H9 (cell line): ENCODE measurements at regions not wholly inside any gene's neighbourhood (a gene's known extent, or its start where the extent isn't known, plus 50 kb on each side); places are given as distances from the start of the nearest gene placed in this dataset.

Source experiments
- DNase-seq: peaks from one replicate; pipeline ENCODE4 v3.0.0-alpha.2; 2017
- H2AFZ ChIP-seq: one replicate; pipeline ENCODE4 v1.6.1; 2013; ENCODE audit warnings: mild to moderate bottlenecking, low read length, control low read depth, moderate library complexity
- H2AK5ac ChIP-seq: 2 replicates; pipeline ENCODE4 v1.6.1; 2013; ENCODE audit warnings: low read length, control low read depth, mixed read lengths; ENCODE audit not compliant: insufficient read length
- H2BK120ac ChIP-seq: one replicate; pipeline ENCODE4 v1.6.1; 2013; ENCODE audit warnings: low read depth, mild to moderate bottlenecking, low read length, control low read depth, inconsistent platforms; ENCODE audit not compliant: poor library complexity, severe bottlenecking
- H2BK12ac ChIP-seq: 2 replicates; pipeline ENCODE4 v1.6.1; 2013; ENCODE audit warnings: low read length, control low read depth, mixed read lengths, low read depth; ENCODE audit not compliant: insufficient read length
- H2BK15ac ChIP-seq: 2 replicates; pipeline ENCODE4 v1.6.1; 2013; ENCODE audit warnings: low read depth, low read length, control low read depth
- H2BK20ac ChIP-seq: one replicate; pipeline ENCODE4 v1.6.1; 2013; ENCODE audit warnings: low read depth, mild to moderate bottlenecking, low read length, control low read depth, inconsistent platforms; ENCODE audit not compliant: poor library complexity, severe bottlenecking
- H2BK5ac ChIP-seq: 2 replicates; pipeline ENCODE4 v1.6.1; 2013; ENCODE audit warnings: low read length, control low read depth, mixed read lengths; ENCODE audit not compliant: insufficient read length
- H3K14ac ChIP-seq: 2 replicates; pipeline ENCODE4 v1.6.1; 2013; ENCODE audit warnings: low read length, control low read depth; ENCODE audit not compliant: insufficient read depth
- H3K18ac ChIP-seq: 2 replicates; pipeline ENCODE4 v1.6.1; 2013; ENCODE audit warnings: low read depth, mild to moderate bottlenecking, mixed read lengths, low read length, control low read depth; ENCODE audit not compliant: insufficient read length
- H3K23ac ChIP-seq: 2 replicates; pipeline ENCODE4 v1.6.1; 2013; ENCODE audit warnings: low read length, control low read depth, mixed read lengths, low read depth; ENCODE audit not compliant: insufficient read length
- H3K23me2 ChIP-seq: 2 replicates; pipeline ENCODE4 v1.6.1; 2013; ENCODE audit warnings: low read depth, mild to moderate bottlenecking, mixed read lengths, low read length, control low read depth; ENCODE audit not compliant: insufficient read length, poor library complexity, severe bottlenecking
- H3K27ac ChIP-seq: 2 replicates; pipeline ENCODE4 v1.5.1; 2013; ENCODE audit warnings: low read length, control low read depth, mixed read lengths, low read depth; ENCODE audit not compliant: insufficient read length
- H3K27me3 ChIP-seq: 2 replicates; pipeline ENCODE4 v1.6.1; 2013; ENCODE audit warnings: low read length, control low read depth, inconsistent platforms; ENCODE audit not compliant: insufficient read depth
- H3K4ac ChIP-seq: 2 replicates; pipeline ENCODE4 v1.6.1; 2013; ENCODE audit warnings: low read depth, mild to moderate bottlenecking, control low read depth, inconsistent platforms, low read length, moderate library complexity
- H3K4me1 ChIP-seq: 2 replicates; pipeline ENCODE4 v1.6.1; 2013; ENCODE audit warnings: low read length, control low read depth, inconsistent platforms; ENCODE audit not compliant: insufficient read depth
- H3K4me2 ChIP-seq: 2 replicates; pipeline ENCODE4 v1.6.1; 2013; ENCODE audit warnings: low read length, control low read depth, mixed read lengths; ENCODE audit not compliant: insufficient read length, insufficient read depth
- H3K56ac ChIP-seq: 2 replicates; pipeline ENCODE4 v1.6.1; 2013; ENCODE audit warnings: low read depth, mild to moderate bottlenecking, mixed read lengths, low read length, control low read depth; ENCODE audit not compliant: insufficient read length
- H3K79me1 ChIP-seq: 2 replicates; pipeline ENCODE4 v1.6.1; 2013; ENCODE audit warnings: low read depth, mild to moderate bottlenecking, moderate library complexity, low read length, control low read depth, inconsistent platforms; ENCODE audit not compliant: insufficient read depth, poor library complexity, severe bottlenecking
- H3K79me2 ChIP-seq: 2 replicates; pipeline ENCODE4 v1.6.1; 2013; ENCODE audit warnings: low read length, control low read depth, inconsistent platforms; ENCODE audit not compliant: insufficient read depth
- H3K9ac ChIP-seq: 2 replicates; pipeline ENCODE4 v1.6.1; 2013; ENCODE audit warnings: low read length, control low read depth, mixed read lengths; ENCODE audit not compliant: insufficient read length; ENCODE audit errors: extremely low read depth
- H3K9me3 ChIP-seq: one replicate; pipeline ENCODE4 v1.6.1; 2013; ENCODE audit warnings: low read depth, low read length, inconsistent platforms; ENCODE audit not compliant: control insufficient read depth
- H3T11ph ChIP-seq: one replicate; pipeline ENCODE4 v1.6.1; 2013; ENCODE audit warnings: mild to moderate bottlenecking, low read length, control low read depth, inconsistent platforms
- H4K20me1 ChIP-seq: one replicate; pipeline ENCODE4 v1.6.1; 2013; ENCODE audit not compliant: control insufficient read depth, insufficient read length, insufficient read depth
- H4K5ac ChIP-seq: 2 replicates; pipeline ENCODE4 v1.6.1; 2013; ENCODE audit warnings: low read depth, mild to moderate bottlenecking, mixed read lengths, low read length, control low read depth; ENCODE audit not compliant: insufficient read length
- H4K8ac ChIP-seq: replicated peaks from 2 replicates; pipeline ENCODE4 v1.6.1; 2013; ENCODE audit warnings: low read length, control low read depth, mixed read lengths, low read depth; ENCODE audit not compliant: insufficient read length
- H4K91ac ChIP-seq: 2 replicates; pipeline ENCODE4 v1.6.1; 2013; ENCODE audit warnings: low read depth, mild to moderate bottlenecking, moderate library complexity, mixed read lengths, low read length, control low read depth; ENCODE audit not compliant: insufficient read length
- H3K27ac Mint-ChIP-seq, 3 experiments: 2 replicates in 2 of 3; 3 replicates in 1 of 3; pipeline ENCODE4 v1.8.0; 2020 to 2021; ENCODE audit warnings: mixed read lengths in 3 of 3, mild to moderate bottlenecking in 1 of 3, moderate library complexity in 1 of 3
- H3K27me3 Mint-ChIP-seq: 2 replicates; pipeline ENCODE4 v1.8.0; 2021; ENCODE audit warnings: low read depth, mild to moderate bottlenecking, moderate library complexity, mixed read lengths
- H3K36me3 Mint-ChIP-seq, 3 experiments: 2 replicates in 2 of 3; 3 replicates in 1 of 3; pipeline ENCODE4 v1.8.0; 2020 to 2021; ENCODE audit warnings: low read depth in 3 of 3, mixed read lengths in 3 of 3; ENCODE audit not compliant: insufficient read depth in 1 of 3
- H3K4me1 Mint-ChIP-seq, 2 experiments: 2 replicates each; pipeline ENCODE4 v1.8.0; 2020; ENCODE audit warnings: mixed read lengths in 2 of 2
- H3K4me3 Mint-ChIP-seq, 2 experiments: 2 replicates in 1 of 2; 3 replicates in 1 of 2; pipeline ENCODE4 v1.8.0; 2020 to 2021; ENCODE audit warnings: mild to moderate bottlenecking in 2 of 2, mixed read lengths in 2 of 2, moderate library complexity in 1 of 2
- H3K9me3 Mint-ChIP-seq, 2 experiments: 2 replicates in 1 of 2; 3 replicates in 1 of 2; pipeline ENCODE4 v1.8.0; 2020; ENCODE audit warnings: mild to moderate bottlenecking in 2 of 2, mixed read lengths in 2 of 2, moderate library complexity in 1 of 2
- CTCF ChIP-seq: fragments of 200-600 bp; sonication (generic); conservative IDR thresholded peaks from 3 replicates; pipeline ENCODE4 v1.8.0; 2021; ENCODE audit warnings: antibody characterized with exemption, mild to moderate bottlenecking
- WGBS: extraction: QIAGEN DNeasy Blood & Tissue Kit; methylation state at CpG from one replicate; pipeline ENCODE4 v1.1.7; 2013; ENCODE audit warnings: missing lambda C conversion rate, low lambda C conversion rate, mixed read lengths; ENCODE audit not compliant: insufficient read length; ENCODE audit errors: extremely low coverage; 5-methylcytosine and 5-hydroxymethylcytosine counted together

- Histone ChIP-seq H3K4me2 (no peak overlapping the region), H3K18ac (no peak overlapping the region), H3K79me1 (no peaks in the 10 kb centered on the region), H3K27ac (no peak overlapping the region), H4K8ac (no peak overlapping the region), H3K9me3 (no peaks in the 10 kb centered on the region), H2BK15ac (no peak overlapping the region), H2BK12ac (no peak overlapping the region), H2AK5ac (no peak overlapping the region), H3K4me1 (no peaks in the 10 kb centered on the region), H3K9ac (no peak overlapping the region), H3K4ac (no peak overlapping the region), H3K27me3 (no peaks in the 10 kb centered on the region), H3K79me2 (no peaks in the 10 kb centered on the region), H3K56ac (no peak overlapping the region), H3T11ph (no peak overlapping the region), H3K23me2 (no peaks in the 10 kb centered on the region), H4K20me1 (no peaks in the 10 kb centered on the region), H3K14ac (no peak overlapping the region), H3K23ac (no peak overlapping the region), H2BK20ac (no peak overlapping the region), H4K5ac (no peak overlapping the region), H2BK5ac (no peak overlapping the region), H2AFZ (no peak overlapping the region), H4K91ac (no peak overlapping the region), H2BK120ac (no peak overlapping the region)
- Mint-ChIP-seq H3K9me3 (no peaks in the 10 kb centered on the region), H3K4me3 (no peak overlapping the region), H3K27ac (no peak overlapping the region), H3K27me3 (no peaks in the 10 kb centered on the region), H3K4me1 (peaks cover 10 to 15% of the 10 kb centered on the region in 2 experiments; a peak in 3 of 4 replicates), H3K36me3 (no peaks in the 10 kb centered on the region)
- no CpG with 5 or more reads among the region's 2 CpGs for WGBS
- no peak for TF ChIP-seq CTCF
- no peak for DNase-seq
Measured at GRCh38 chr2:84278386-84278785, 180.7 kb downstream of the SUCLG1 start.
